Naive thymus-derived CD4-positive, alpha-beta T cell (primary cell): ENCODE measurements at regions not wholly inside any gene's neighbourhood (a gene's known extent, or its start where the extent isn't known, plus 50 kb on each side); places are given as distances from the start of the nearest gene placed in this dataset.
"Not testable (repeated sequence)": the region's sequence is repeated elsewhere in the genome, so short reads cannot be mapped to it uniquely, and the experiment has no call there.

ENCODE experiments used
- ATAC-seq: fragments of 150-1000 bp; cut with Tn5 transposase; 2 replicates; pipeline ENCODE4 v1.10.0; 2021; ENCODE audit warnings: mild to moderate bottlenecking, moderate library complexity
- CTCF ChIA-PET: fragments of 350-600 bp; sonication (Branson Sonifier 250); formaldehyde crosslinking; loops from one replicate; lab custom pipeline; 2021; ENCODE audit warnings: antibody characterized with exemption; lab: Charles Lee
- POLR2A ChIA-PET: fragments of 350-600 bp; sonication (Branson Sonifier 250); formaldehyde crosslinking; loops from one replicate; lab custom pipeline; 2021; ENCODE audit warnings: antibody characterized with exemption, inconsistent platforms; lab: Charles Lee
- DNase-seq, 9 donors: peaks; one replicate each; pipeline versions ENCODE4 v3.0.0 to v3.0.0-alpha.2; 2020 to 2022; ENCODE audit warnings: mixed read lengths in 1 of 9
- H3K27ac ChIP-seq: one replicate; pipeline ENCODE4 v1.7.0; 2013; ENCODE audit warnings: mild to moderate bottlenecking, low read depth, low read length, moderate library complexity
- H3K27me3 ChIP-seq, 2 donors: one replicate each; pipeline ENCODE4 v1.7.0; 2013; ENCODE audit warnings: low read length in 2 of 2, mild to moderate bottlenecking in 2 of 2, moderate library complexity in 2 of 2; ENCODE audit not compliant: control insufficient read depth in 2 of 2, insufficient read depth in 2 of 2
- H3K36me3 ChIP-seq, 3 experiments: 1 replicate in 2 of 3; 2 replicates in 1 of 3; pipeline ENCODE4 v1.7.0; 2013; ENCODE audit warnings: low read length in 3 of 3, mild to moderate bottlenecking in 3 of 3, moderate library complexity in 1 of 3; ENCODE audit not compliant: insufficient read depth in 3 of 3, control insufficient read depth in 2 of 3
- H3K4me1 ChIP-seq, 2 donors: one replicate each; pipeline ENCODE4 v1.7.0; 2013; ENCODE audit warnings: low read length in 2 of 2, mild to moderate bottlenecking in 2 of 2, moderate library complexity in 1 of 2; ENCODE audit not compliant: control insufficient read depth in 2 of 2, insufficient read depth in 2 of 2
- H3K4me3 ChIP-seq: 2 replicates; pipeline ENCODE4 v1.7.0; 2013; ENCODE audit warnings: mild to moderate bottlenecking, low read length
- H3K9me3 ChIP-seq, 3 experiments: 1 replicate in 2 of 3; 2 replicates in 1 of 3; pipeline ENCODE4 v1.7.0; 2013; ENCODE audit warnings: low read length in 3 of 3; ENCODE audit not compliant: control insufficient read depth in 2 of 3
- H3K27ac Mint-ChIP-seq, 9 donors: one replicate each; pipeline ENCODE4 v1.8.0; 2020 to 2022; ENCODE audit warnings: mixed read lengths in 9 of 9, mild to moderate bottlenecking in 8 of 9, moderate library complexity in 5 of 9, inconsistent platforms in 2 of 9
- H3K27me3 Mint-ChIP-seq, 5 donors: one replicate each; pipeline ENCODE4 v1.8.0; 2021 to 2022; ENCODE audit warnings: mixed read lengths in 5 of 5, mild to moderate bottlenecking in 1 of 5
- H3K36me3 Mint-ChIP-seq, 5 donors: one replicate each; pipeline ENCODE4 v1.8.0; 2020 to 2022; ENCODE audit warnings: mixed read lengths in 5 of 5, mild to moderate bottlenecking in 3 of 5, inconsistent platforms in 1 of 5
- H3K4me1 Mint-ChIP-seq, 7 donors: one replicate each; pipeline ENCODE4 v1.8.0; 2020 to 2022; ENCODE audit warnings: mixed read lengths in 7 of 7, mild to moderate bottlenecking in 3 of 7, inconsistent platforms in 1 of 7
- H3K4me3 Mint-ChIP-seq, 10 donors: one replicate each; pipeline ENCODE4 v1.8.0; 2020 to 2022; ENCODE audit warnings: mild to moderate bottlenecking in 10 of 10, mixed read lengths in 10 of 10, moderate library complexity in 6 of 10, inconsistent platforms in 2 of 10
- H3K9me3 Mint-ChIP-seq, 11 donors: one replicate each; pipeline ENCODE4 v1.8.0; 2020 to 2022; ENCODE audit warnings: mixed read lengths in 11 of 11, mild to moderate bottlenecking in 4 of 11, inconsistent platforms in 1 of 11, moderate library complexity in 1 of 11
- intact Hi-C, 2 donors: fragments of 100-400 bp; cut with micrococcal nuclease; formaldehyde crosslinking; loops; one replicate each; pipeline ENCODE4 v1.15.1; 2023

DNA sequence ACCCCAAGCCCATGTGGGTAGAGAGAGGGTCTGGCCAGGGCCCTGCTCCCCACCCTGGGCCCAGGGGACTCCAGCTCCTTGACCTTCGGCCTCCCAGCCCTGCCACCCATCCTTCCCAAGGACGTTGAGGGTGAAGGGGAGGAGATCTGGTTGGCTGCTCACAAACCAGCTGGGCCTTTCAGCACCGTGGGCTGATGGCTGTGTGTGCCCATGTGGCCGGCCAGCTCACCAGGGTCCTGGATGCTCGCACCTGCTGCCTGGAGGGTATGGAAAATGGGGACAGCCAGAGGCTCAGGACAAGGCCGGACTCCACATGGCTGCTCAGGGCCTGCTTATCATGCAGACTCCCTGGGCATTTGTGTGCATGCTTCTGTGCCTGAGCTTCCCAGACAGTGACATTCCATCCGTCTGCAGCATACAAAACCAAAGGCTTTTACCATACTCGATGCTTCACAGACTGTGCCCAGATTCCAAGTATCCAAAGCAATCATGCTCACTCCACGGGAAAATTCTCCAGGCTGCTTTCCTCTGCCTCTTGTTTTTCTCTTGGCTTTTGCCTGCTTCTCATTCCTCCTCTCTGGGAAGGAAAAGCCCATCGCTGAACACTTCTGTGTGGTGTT, 112.5 kb upstream of the ZNF469 start:
- H3K27ac ChIP-seq, H3K4me1 ChIP-seq, H3K9me3 ChIP-seq, H3K27me3 ChIP-seq, ATAC-seq, H3K27ac Mint-ChIP-seq, H3K4me3 ChIP-seq, DNase-seq, H3K4me3 Mint-ChIP-seq, intact Hi-C loops, H3K36me3 ChIP-seq, H3K36me3 Mint-ChIP-seq, H3K9me3 Mint-ChIP-seq, POLR2A ChIA-PET, H3K4me1 Mint-ChIP-seq, CTCF ChIA-PET: not testable (repeated sequence)
- peaks cover 0 to 13% (median 4%) of the 10 kb centered on the region in 5 donors for H3K27me3 Mint-ChIP-seq

DNA sequence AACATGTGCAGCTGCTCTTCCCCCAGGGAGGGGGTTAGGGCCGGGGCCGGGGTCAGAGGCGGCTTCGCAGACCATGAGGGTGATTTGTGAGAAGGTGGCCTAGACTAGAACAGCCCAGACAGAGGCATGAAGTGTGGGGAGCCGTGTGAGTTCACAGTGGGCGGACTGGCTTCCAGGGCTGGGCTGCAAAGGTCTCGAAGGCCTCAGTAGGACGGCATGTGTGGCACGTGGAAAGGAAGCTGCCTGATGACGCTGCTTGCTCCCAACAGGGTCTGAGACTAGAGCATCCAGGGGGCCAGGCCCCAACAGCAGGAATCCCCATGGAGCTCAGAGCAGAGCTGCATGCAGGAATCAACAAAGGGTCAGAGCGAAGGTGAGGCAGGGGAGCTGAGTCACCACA, 111.5 kb upstream of the ZNF469 start:
- H3K27me3 ChIP-seq, H3K9me3 Mint-ChIP-seq, H3K9me3 ChIP-seq, intact Hi-C loops, H3K27ac ChIP-seq, H3K36me3 Mint-ChIP-seq, H3K4me1 ChIP-seq, H3K36me3 ChIP-seq, H3K4me3 ChIP-seq, H3K27ac Mint-ChIP-seq, H3K4me1 Mint-ChIP-seq, CTCF ChIA-PET, H3K4me3 Mint-ChIP-seq, ATAC-seq, DNase-seq, POLR2A ChIA-PET: not testable (repeated sequence)
- peaks cover 0 to 13% (median 4%) of the 10 kb centered on the region in 5 donors for H3K27me3 Mint-ChIP-seq

DNA sequence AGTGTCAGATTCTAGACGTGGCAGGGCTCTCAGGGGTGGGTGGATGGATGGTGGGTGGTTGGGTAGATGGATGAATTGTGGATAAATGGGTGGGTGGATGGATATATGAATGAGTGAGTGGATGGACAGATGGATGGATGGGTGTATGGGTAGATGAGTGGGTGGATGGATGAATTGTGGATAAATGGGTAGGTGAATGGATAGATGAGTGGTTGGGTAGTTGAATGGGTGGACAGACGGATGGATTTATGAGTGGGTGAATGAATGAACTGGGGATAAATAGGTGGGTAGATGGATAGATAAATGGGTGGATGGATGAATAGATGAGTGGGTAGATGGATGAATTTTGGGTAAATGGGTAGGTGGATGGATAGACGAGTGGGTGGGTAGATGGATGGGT, 111.0 kb upstream of the ZNF469 start:
- H3K27ac ChIP-seq, DNase-seq, ATAC-seq, H3K27me3 ChIP-seq, intact Hi-C loops, H3K9me3 ChIP-seq, H3K4me3 ChIP-seq, POLR2A ChIA-PET, H3K36me3 ChIP-seq, H3K4me3 Mint-ChIP-seq, H3K27ac Mint-ChIP-seq, H3K36me3 Mint-ChIP-seq, H3K9me3 Mint-ChIP-seq, H3K4me1 ChIP-seq, H3K4me1 Mint-ChIP-seq, CTCF ChIA-PET: not testable (repeated sequence)
- peaks cover 0 to 13% (median 4%) of the 10 kb centered on the region in 5 donors for H3K27me3 Mint-ChIP-seq

DNA sequence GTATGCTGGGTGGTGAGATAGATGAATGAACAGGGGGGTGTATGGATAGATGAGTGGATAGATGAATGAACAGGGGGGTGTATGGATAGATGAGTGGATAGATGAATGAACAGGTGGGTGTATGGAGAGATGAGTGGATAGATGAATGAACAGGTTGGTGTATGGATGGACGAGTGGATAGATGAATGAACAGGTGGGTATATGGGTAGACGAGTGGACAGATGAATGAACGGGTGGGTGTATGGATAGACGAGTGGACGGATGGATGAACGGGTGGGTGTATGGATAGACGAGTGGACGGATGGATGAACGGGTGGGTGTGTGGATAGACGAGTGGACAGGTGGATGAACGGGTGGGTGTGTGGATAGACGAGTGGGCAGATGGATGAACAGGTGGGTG, 110.3 kb upstream of the ZNF469 start:
- POLR2A ChIA-PET, H3K36me3 Mint-ChIP-seq, intact Hi-C loops, H3K4me3 Mint-ChIP-seq, ATAC-seq, H3K4me1 Mint-ChIP-seq, H3K27ac Mint-ChIP-seq, H3K4me3 ChIP-seq, DNase-seq, H3K4me1 ChIP-seq, H3K36me3 ChIP-seq, H3K27me3 ChIP-seq, H3K9me3 ChIP-seq, H3K27ac ChIP-seq, H3K9me3 Mint-ChIP-seq, CTCF ChIA-PET: not testable (repeated sequence)
- peaks cover 0 to 13% (median 4%) of the 10 kb centered on the region in 5 donors for H3K27me3 Mint-ChIP-seq

GRCh38 chr16:88274126-88274750, 108.5 kb upstream of the ZNF469 start:
- H3K4me3 Mint-ChIP-seq, CTCF ChIA-PET, H3K27ac ChIP-seq, H3K9me3 Mint-ChIP-seq, H3K4me3 ChIP-seq, intact Hi-C loops, DNase-seq, H3K9me3 ChIP-seq, H3K27me3 ChIP-seq, POLR2A ChIA-PET, H3K27ac Mint-ChIP-seq, H3K36me3 ChIP-seq, H3K36me3 Mint-ChIP-seq, H3K4me1 Mint-ChIP-seq, H3K4me1 ChIP-seq: not testable (repeated sequence)
- ATAC-seq = peak; percentile 16
- H3K27me3 Mint-ChIP-seq = peaks cover 0 to 13% (median 4%) of the 10 kb centered on the region in 5 donors

DNA sequence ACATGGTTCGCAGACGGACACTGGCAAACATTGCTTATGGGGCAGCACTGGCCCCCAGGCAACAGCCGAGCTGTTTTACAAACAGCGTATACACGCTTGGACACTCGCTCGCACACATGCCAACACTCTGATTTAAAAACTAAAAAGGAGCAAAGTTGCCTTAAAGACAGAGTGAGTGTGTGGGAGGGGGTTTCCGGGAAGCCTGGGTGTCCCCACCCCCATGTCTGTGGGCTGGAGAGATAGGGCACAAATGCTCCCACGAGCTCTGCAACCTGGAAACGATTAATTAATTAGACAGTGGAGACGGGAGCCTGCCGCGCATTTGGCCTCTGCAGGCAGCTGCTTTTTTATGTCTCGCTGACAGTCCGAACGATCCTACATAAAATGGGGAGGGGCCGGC, 107.9 kb upstream of the ZNF469 start:
- Mint-ChIP-seq H3K4me1 (no peaks in the 10 kb centered on the region), H3K27ac (no peak overlapping the region), H3K27me3 (peaks cover 0 to 13% (median 0%) of the 10 kb centered on the region in 5 donors), H3K36me3 (no peaks in the 10 kb centered on the region), H3K9me3 (peaks cover 0 to 4% (median 0%) of the 10 kb centered on the region in 11 donors), H3K4me3 (no peak overlapping the region)
- intact Hi-C loops = no loop called here
- H3K36me3 ChIP-seq = no peaks in the 10 kb centered on the region
- DNase-seq = no peak
- H3K4me1 ChIP-seq = no peaks in the 10 kb centered on the region
- H3K27me3 ChIP-seq = no peaks in the 10 kb centered on the region
- no peak overlapping the region for H3K27ac ChIP-seq
- H3K4me3 ChIP-seq = no peak overlapping the region
- no peaks in the 10 kb centered on the region for H3K9me3 ChIP-seq
- ATAC-seq = no peak
- POLR2A ChIA-PET = no interaction called here
- CTCF ChIA-PET = no interaction called here
